HCT116 (cell line): ENCODE measurements at regions not wholly inside any gene's neighbourhood (a gene's known extent, or its start where the extent isn't known, plus 50 kb on each side); places are given as distances from the start of the nearest gene placed in this dataset.

Experiments used
- ATAC-seq: fragments of 200-7000 bp; cut with Tn5 transposase; 2 replicates; pipeline ENCODE4 v1.9.1; 2020; ENCODE audit warnings: mild to moderate bottlenecking, moderate library complexity
- BruUV-seq: library from RNA; stranded (reverse); fragments of 400-500 nt; replicated peaks from 2 replicates; lab custom pipeline; 2021; lab: Mats Ljungman, UMichigan
- CTCF ChIA-PET: fragments of 300-600 bp; sonication (Branson Sonifier 250); formaldehyde crosslinking; loops from one replicate; lab custom pipeline; 2021; ENCODE audit warnings: antibody characterized with exemption; lab: Charles Lee
- POLR2A ChIA-PET: fragments of 300-600, 350-600 bp; sonication (Branson Sonifier 250); formaldehyde crosslinking; loops from one replicate; lab custom pipeline; 2021; ENCODE audit warnings: antibody characterized with exemption; lab: Charles Lee
- RAD21 ChIA-PET, 2 experiments: fragments of 300-600 bp; sonication (Branson Sonifier 250); formaldehyde crosslinking; loops; one replicate each; lab custom pipeline; 2023; ENCODE audit warnings: low total read pairs in 2 of 2; ENCODE audit not compliant: uncharacterized antibody in 2 of 2, unreplicated experiment in 2 of 2, low non-redundant PET in 1 of 2; lab: Charles Lee
- DNase-seq: peaks from one replicate; pipeline ENCODE4 v3.0.0-alpha.2; 2010; ENCODE audit warnings: low read depth, low spot score
- H2AFZ ChIP-seq: fragments of 200-600 bp; shearing (Covaris generic), sonication (generic); 2 replicates; pipeline ENCODE4 v1.6.1; 2017; ENCODE audit warnings: low read depth, mixed run types, mixed read lengths, antibody characterized with exemption, low read length; ENCODE audit not compliant: poor library complexity, severe bottlenecking
- H3K27ac ChIP-seq: 2 replicates; pipeline ENCODE4 v1.5.1; 2012; ENCODE audit warnings: low read depth, low read length
- H3K27me3 ChIP-seq: fragments of 200-600 bp; sonication (generic); 2 replicates; pipeline ENCODE4 v1.6.1; 2016; ENCODE audit warnings: mixed run types, low read length, mixed read lengths; ENCODE audit not compliant: insufficient read depth
- H3K36me3 ChIP-seq, 2 experiments: fragments of 200-500 bp in 1 of 2; fragments of 200-600 bp in 1 of 2; sonication (Bioruptor generic) in 1 of 2; sonication (generic) in 1 of 2; 2 replicates each; pipeline versions ENCODE4 v1.5.1 to v1.6.1; 2014 to 2016; ENCODE audit warnings: low read length in 2 of 2, inconsistent platforms in 1 of 2, mixed read lengths in 1 of 2, mixed run types in 1 of 2; ENCODE audit not compliant: insufficient read depth in 2 of 2, control insufficient read depth in 1 of 2
- H3K4me1 ChIP-seq, 2 experiments: fragments of 200-600 bp in 1 of 2; sonication (generic) in 1 of 2; 2 replicates each; pipeline versions ENCODE4 v1.5.1 to v1.6.1; 2012 to 2017; ENCODE audit warnings: low read length in 2 of 2, inconsistent platforms in 1 of 2, mild to moderate bottlenecking in 1 of 2, mixed read lengths in 1 of 2, mixed run types in 1 of 2, moderate library complexity in 1 of 2; ENCODE audit not compliant: insufficient read depth in 2 of 2, control insufficient read depth in 1 of 2
- H3K4me2 ChIP-seq: fragments of 200-600 bp; sonication (generic); 2 replicates; pipeline ENCODE4 v1.6.1; 2017; ENCODE audit warnings: mixed run types, low read length, mixed read lengths
- H3K4me3 ChIP-seq, 2 experiments: fragments of 200-600 bp in 1 of 2; sonication (generic) in 1 of 2; replicated peaks in 1 of 2; 2 replicates each; pipeline ENCODE4 v1.5.1; 2011 to 2016; ENCODE audit warnings: low read length in 2 of 2, control low read depth in 1 of 2, low read depth in 1 of 2, mild to moderate bottlenecking in 1 of 2, mixed read lengths in 1 of 2, mixed run types in 1 of 2
- H3K79me2 ChIP-seq: fragments of 200-600 bp; sonication (generic); 2 replicates; pipeline ENCODE4 v1.6.1; 2017; ENCODE audit warnings: mild to moderate bottlenecking, mixed run types, low read length, moderate library complexity, mixed read lengths; ENCODE audit not compliant: insufficient read depth
- H3K9ac ChIP-seq: fragments of 200-600 bp; sonication (generic); 2 replicates; pipeline ENCODE4 v1.6.1; 2016; ENCODE audit warnings: low read length, mixed read lengths
- H3K9me2 ChIP-seq: fragments of 200-600 bp; sonication (generic), shearing (Covaris generic); 2 replicates; pipeline ENCODE4 v1.6.1; 2017; ENCODE audit warnings: mixed run types, mild to moderate bottlenecking, moderate library complexity; ENCODE audit not compliant: insufficient read depth
- H3K9me3 ChIP-seq, 2 experiments: fragments of 200-500 bp in 1 of 2; fragments of 200-600 bp in 1 of 2; sonication (Bioruptor generic) in 1 of 2; sonication (generic) in 1 of 2; 2 replicates each; pipeline ENCODE4 v1.6.1; 2014 to 2017; ENCODE audit warnings: low read length in 2 of 2, mixed read lengths in 2 of 2, inconsistent platforms in 1 of 2, low read depth in 1 of 2, mild to moderate bottlenecking in 1 of 2, mixed run types in 1 of 2, moderate library complexity in 1 of 2; ENCODE audit not compliant: control insufficient read depth in 1 of 2, insufficient read depth in 1 of 2
- H4K20me1 ChIP-seq: fragments of 200-600 bp; sonication (generic), shearing (Covaris generic); 2 replicates; pipeline ENCODE4 v1.6.1; 2017; ENCODE audit warnings: mixed run types, mild to moderate bottlenecking, moderate library complexity; ENCODE audit not compliant: insufficient read depth
- CEBPB ChIP-seq: IDR thresholded peaks from 2 replicates; pipeline ENCODE4 v1.6.1; 2012; ENCODE audit warnings: low read depth
- EZH2 ChIP-seq: fragments of 200-600 bp; sonication (generic); IDR thresholded peaks from 2 replicates; pipeline ENCODE4 v1.6.1; 2017; ENCODE audit warnings: antibody characterized with exemption, mixed run types
- EZH2phosphoT487 ChIP-seq: fragments of 200-600 bp; IDR thresholded peaks from 2 replicates; pipeline ENCODE4 v1.6.1; 2018; ENCODE audit warnings: antibody characterized with exemption, borderline replicate concordance
- FOSL1 ChIP-seq: IDR thresholded peaks from 2 replicates; pipeline ENCODE4 v1.6.1; 2012; ENCODE audit warnings: low read depth
- POLR2A ChIP-seq: IDR thresholded peaks from 2 replicates; pipeline ENCODE4 v1.7.0; 2011; ENCODE audit warnings: borderline replicate concordance; ENCODE audit not compliant: insufficient read depth, insufficient read length; ENCODE audit errors: extremely low read depth
- POLR2AphosphoS5 ChIP-seq: IDR thresholded peaks from 2 replicates; pipeline ENCODE4 v1.6.1; 2011; ENCODE audit warnings: mild to moderate bottlenecking, low read depth, low read length, moderate library complexity
- TCF7L2 ChIP-seq: IDR thresholded peaks from 2 replicates; pipeline ENCODE4 v1.7.0; 2011; ENCODE audit warnings: borderline replicate concordance, inconsistent platforms; ENCODE audit not compliant: insufficient read depth, insufficient read length; ENCODE audit errors: extremely low read depth
- YY1 ChIP-seq: IDR thresholded peaks from 2 replicates; pipeline ENCODE4 v1.6.1; 2011; ENCODE audit warnings: low read length, low read depth, moderate library complexity, mild to moderate bottlenecking; ENCODE audit not compliant: insufficient replicate concordance; ENCODE audit errors: extremely low read depth
- ZFX ChIP-seq: fragments of 450-650 bp; IDR thresholded peaks from 2 replicates; pipeline ENCODE4 v1.6.1; 2017
- intact Hi-C: fragments of 100-400 bp; cut with micrococcal nuclease; formaldehyde crosslinking; loops from 2 replicates; pipeline ENCODE4 v1.10.0; 2022
- TF ChIP-seq, protein P1 (sequence below): IDR thresholded peaks from 2 replicates; pipeline ENCODE4 v1.6.1; 2012
- TF ChIP-seq, protein P2 (sequence below): IDR thresholded peaks from 2 replicates; pipeline ENCODE4 v1.6.1; 2011; ENCODE audit warnings: mild to moderate bottlenecking, low read length, moderate library complexity; ENCODE audit not compliant: insufficient replicate concordance; ENCODE audit errors: extremely low read depth
- TF ChIP-seq, protein P3 (sequence below), 3 experiments: fragments of 200-600 bp in 1 of 3; sonication (generic) in 1 of 3; IDR thresholded peaks in 2 of 3; conservative IDR thresholded peaks in 1 of 3; 2 replicates each; pipeline ENCODE4 v1.5.1; 2012 to 2017; ENCODE audit warnings: low read depth in 2 of 3, low read length in 2 of 3, antibody characterized with exemption in 1 of 3, borderline replicate concordance in 1 of 3, control low read depth in 1 of 3, mild to moderate bottlenecking in 1 of 3, mixed read lengths in 1 of 3, mixed run types in 1 of 3, moderate library complexity in 1 of 3; ENCODE audit not compliant: insufficient read depth in 1 of 3
- TF ChIP-seq, protein P4 (sequence below): IDR thresholded peaks from 2 replicates; pipeline ENCODE4 v1.6.1; 2012

DNA sequence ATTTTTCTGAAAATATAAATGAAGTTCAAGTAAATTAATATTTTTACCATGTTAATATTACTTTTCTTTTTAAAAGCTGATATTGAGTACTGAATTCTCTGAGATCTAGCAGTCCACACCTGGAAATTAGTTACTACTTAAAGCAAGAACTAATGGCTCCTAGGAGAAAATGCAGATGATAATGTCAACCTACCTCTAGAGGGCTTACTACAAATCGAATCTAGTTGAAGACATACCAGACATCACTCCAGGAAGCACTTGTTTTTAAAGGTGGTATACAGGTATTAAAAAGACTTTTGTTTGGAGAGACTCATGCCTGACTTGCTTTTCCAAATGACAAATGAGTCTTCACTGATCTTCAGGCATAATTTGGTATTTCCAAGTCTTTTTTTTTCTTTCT lies 516.4 kb upstream of the BOD1L1 start:
- TF ChIP-seq POLR2A (no peak), FOSL1 (no peak), TCF7L2 (no peak), POLR2AphosphoS5 (no peak), YY1 (no peak)
- TF ChIP-seq, protein P1, sequence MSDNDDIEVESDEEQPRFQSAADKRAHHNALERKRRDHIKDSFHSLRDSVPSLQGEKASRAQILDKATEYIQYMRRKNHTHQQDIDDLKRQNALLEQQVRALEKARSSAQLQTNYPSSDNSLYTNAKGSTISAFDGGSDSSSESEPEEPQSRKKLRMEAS: no peak
- Histone ChIP-seq H3K27ac (no peak overlapping the region), H3K79me2 (no peaks in the 10 kb centered on the region), H2AFZ (no peak overlapping the region), H3K9me3 (peaks cover 0 to 12% of the 10 kb centered on the region in 2 experiments; a peak in 2 of 4 replicates), H3K9me2 (no peaks in the 10 kb centered on the region), H3K4me1 (no peaks in the 10 kb centered on the region), H4K20me1 (no peaks in the 10 kb centered on the region), H3K27me3 (no peaks in the 10 kb centered on the region), H3K4me2 (no peak overlapping the region), H3K4me3 (no peak overlapping the region), H3K36me3 (no peaks in the 10 kb centered on the region), H3K9ac (no peak overlapping the region)
- intact Hi-C loops: no loop called here
- no TSS peak for BruUV-seq
- DNase-seq: no peak
- ChIA-PET RAD21 (no interaction called here), POLR2A (no interaction called here), CTCF (no interaction called here)
- ATAC-seq: no peak

DNA sequence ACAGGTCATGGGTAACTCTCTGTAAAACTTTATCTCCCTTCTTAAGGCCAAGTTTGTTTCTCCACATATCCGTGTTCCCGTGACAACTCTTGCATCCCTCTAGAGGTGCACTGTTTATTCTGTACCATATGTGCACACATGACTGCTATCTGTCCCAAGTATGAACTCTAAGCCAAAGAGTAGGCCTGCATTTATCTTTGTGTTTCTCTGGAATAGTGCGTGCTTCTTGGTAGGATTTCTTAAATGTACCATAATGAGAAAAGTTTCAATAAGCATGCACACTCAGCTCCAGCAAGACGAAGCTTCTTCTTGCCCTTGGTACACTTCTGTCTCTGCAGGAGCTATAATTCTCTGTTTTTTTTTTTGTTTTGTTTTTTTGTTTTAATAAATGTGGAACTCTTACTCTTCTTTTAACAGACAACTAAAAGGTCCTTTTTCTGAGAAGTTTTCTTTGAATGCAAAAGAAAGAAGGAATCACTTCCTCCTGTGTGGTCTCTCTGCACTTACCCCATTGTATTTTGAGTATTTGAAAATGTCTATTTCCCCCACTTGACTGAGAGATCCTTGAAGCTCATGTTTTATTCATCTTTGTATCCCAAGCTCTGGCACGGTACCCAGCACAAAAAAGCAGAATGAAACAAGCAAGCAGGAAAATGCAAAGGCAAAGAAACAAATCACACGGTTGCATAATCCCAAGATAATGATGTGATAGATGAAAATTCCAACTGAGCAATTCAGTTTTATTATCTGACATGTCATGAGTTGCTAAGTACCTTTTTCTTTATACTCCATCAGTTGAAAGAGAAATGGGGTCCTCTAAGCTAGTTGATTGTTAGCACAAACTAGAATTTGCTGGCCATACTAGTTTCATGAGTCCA lies 521.9 kb upstream of the BOD1L1 start:
- Histone ChIP-seq H3K9me2 (no peaks in the 10 kb centered on the region), H3K9ac (no peak overlapping the region), H3K4me2 (no peak overlapping the region), H3K27me3 (no peaks in the 10 kb centered on the region), H3K9me3 (peaks cover 0 to 11% of the 10 kb centered on the region in 2 experiments; a peak in 2 of 4 replicates), H3K27ac (no peak overlapping the region), H3K4me1 (no peaks in the 10 kb centered on the region), H2AFZ (no peak overlapping the region), H3K36me3 (no peaks in the 10 kb centered on the region), H3K4me3 (no peak overlapping the region), H4K20me1 (no peaks in the 10 kb centered on the region), H3K79me2 (no peaks in the 10 kb centered on the region)
- intact Hi-C loops: no loop called here
- ChIA-PET POLR2A (no interaction called here), RAD21 (no interaction called here), CTCF (no interaction called here)
- no TSS peak for BruUV-seq
- no peak for TF ChIP-seq ZFX
- no peak for TF ChIP-seq EZH2phosphoT487
- TF ChIP-seq, protein P2, sequence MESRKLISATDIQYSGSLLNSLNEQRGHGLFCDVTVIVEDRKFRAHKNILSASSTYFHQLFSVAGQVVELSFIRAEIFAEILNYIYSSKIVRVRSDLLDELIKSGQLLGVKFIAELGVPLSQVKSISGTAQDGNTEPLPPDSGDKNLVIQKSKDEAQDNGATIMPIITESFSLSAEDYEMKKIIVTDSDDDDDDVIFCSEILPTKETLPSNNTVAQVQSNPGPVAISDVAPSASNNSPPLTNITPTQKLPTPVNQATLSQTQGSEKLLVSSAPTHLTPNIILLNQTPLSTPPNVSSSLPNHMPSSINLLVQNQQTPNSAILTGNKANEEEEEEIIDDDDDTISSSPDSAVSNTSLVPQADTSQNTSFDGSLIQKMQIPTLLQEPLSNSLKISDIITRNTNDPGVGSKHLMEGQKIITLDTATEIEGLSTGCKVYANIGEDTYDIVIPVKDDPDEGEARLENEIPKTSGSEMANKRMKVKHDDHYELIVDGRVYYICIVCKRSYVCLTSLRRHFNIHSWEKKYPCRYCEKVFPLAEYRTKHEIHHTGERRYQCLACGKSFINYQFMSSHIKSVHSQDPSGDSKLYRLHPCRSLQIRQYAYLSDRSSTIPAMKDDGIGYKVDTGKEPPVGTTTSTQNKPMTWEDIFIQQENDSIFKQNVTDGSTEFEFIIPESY: no peak
- TF ChIP-seq, protein P3, sequence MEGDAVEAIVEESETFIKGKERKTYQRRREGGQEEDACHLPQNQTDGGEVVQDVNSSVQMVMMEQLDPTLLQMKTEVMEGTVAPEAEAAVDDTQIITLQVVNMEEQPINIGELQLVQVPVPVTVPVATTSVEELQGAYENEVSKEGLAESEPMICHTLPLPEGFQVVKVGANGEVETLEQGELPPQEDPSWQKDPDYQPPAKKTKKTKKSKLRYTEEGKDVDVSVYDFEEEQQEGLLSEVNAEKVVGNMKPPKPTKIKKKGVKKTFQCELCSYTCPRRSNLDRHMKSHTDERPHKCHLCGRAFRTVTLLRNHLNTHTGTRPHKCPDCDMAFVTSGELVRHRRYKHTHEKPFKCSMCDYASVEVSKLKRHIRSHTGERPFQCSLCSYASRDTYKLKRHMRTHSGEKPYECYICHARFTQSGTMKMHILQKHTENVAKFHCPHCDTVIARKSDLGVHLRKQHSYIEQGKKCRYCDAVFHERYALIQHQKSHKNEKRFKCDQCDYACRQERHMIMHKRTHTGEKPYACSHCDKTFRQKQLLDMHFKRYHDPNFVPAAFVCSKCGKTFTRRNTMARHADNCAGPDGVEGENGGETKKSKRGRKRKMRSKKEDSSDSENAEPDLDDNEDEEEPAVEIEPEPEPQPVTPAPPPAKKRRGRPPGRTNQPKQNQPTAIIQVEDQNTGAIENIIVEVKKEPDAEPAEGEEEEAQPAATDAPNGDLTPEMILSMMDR (IDR thresholded peaks at IDR 0.05 in 2 of 3, conservative IDR thresholded peaks at IDR 0.05 in 1 of 3; ENCODE audit: borderline replicate concordance in 1 of 3, insufficient read depth in 1 of 3, low read depth in 2 of 3, low read length in 2 of 3): no peak
- TF ChIP-seq POLR2AphosphoS5: no peak
- TF ChIP-seq, protein P4, sequence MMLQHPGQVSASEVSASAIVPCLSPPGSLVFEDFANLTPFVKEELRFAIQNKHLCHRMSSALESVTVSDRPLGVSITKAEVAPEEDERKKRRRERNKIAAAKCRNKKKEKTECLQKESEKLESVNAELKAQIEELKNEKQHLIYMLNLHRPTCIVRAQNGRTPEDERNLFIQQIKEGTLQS: no peak
- no peak for TF ChIP-seq POLR2A
- no peak for TF ChIP-seq CEBPB
- TF ChIP-seq EZH2: no peak
- DNase-seq (no peak), ATAC-seq (no peak)
